LNCAP (cell line): ENCODE measurements at regions not wholly inside any gene's neighbourhood (a gene's known extent, or its start where the extent isn't known, plus 50 kb on each side); places are given as distances from the start of the nearest gene placed in this dataset.

Experiments used
- CTCF ChIP-seq: fragments of 450-650 bp; IDR thresholded peaks from 2 replicates; pipeline ENCODE4 v1.5.1; 2017; ENCODE audit warnings: mild to moderate bottlenecking

GRCh38 chr20:60808003-60808672 is 443.9 kb upstream of the CDH4 start:
- TF ChIP-seq CTCF: no peak

- no peak for TF ChIP-seq CTCF
Measured at GRCh38 chr20:60808701-60809100, 443.4 kb upstream of the CDH4 start.

- no peak for TF ChIP-seq CTCF
Measured at GRCh38 chr20:60810561-60810960, 441.5 kb upstream of the CDH4 start.

- no peak for TF ChIP-seq CTCF
Measured at GRCh38 chr20:60812561-60812960, 439.5 kb upstream of the CDH4 start.

GRCh38 chr20:60813066-60813465 is 439.0 kb upstream of the CDH4 start:
- no peak for TF ChIP-seq CTCF

- TF ChIP-seq CTCF: no peak
Measured at GRCh38 chr20:60815656-60816055, 436.4 kb upstream of the CDH4 start.

GRCh38 chr20:60816901-60817300 is 435.2 kb upstream of the CDH4 start:
- TF ChIP-seq CTCF: no peak

- no peak for TF ChIP-seq CTCF
Measured at GRCh38 chr20:60817891-60818290, 434.2 kb upstream of the CDH4 start.
